Neural progenitor cell (in vitro differentiated cells): ENCODE measurements at regions not wholly inside any gene's neighbourhood (a gene's known extent, or its start where the extent isn't known, plus 50 kb on each side); places are given as distances from the start of the nearest gene placed in this dataset.

ENCODE experiments used
- DNase-seq: peaks from one replicate; pipeline ENCODE4 v3.0.0-alpha.2; 2016; ENCODE audit warnings: low spot score
- H2AFZ ChIP-seq: fragments of 200-600 bp; sonication (generic); replicated peaks from 2 replicates; pipeline ENCODE4 v1.6.1; 2016; ENCODE audit warnings: antibody characterized with exemption
- H3F3A ChIP-seq: fragments of 200-600 bp; sonication (generic); 2 replicates; pipeline ENCODE4 v1.6.1; 2016; ENCODE audit warnings: antibody characterized with exemption, low read depth
- H3K27ac ChIP-seq: fragments of 200-600 bp; sonication (generic); 2 replicates; pipeline ENCODE4 v1.5.1; 2016; ENCODE audit warnings: mild to moderate bottlenecking
- H3K27me3 ChIP-seq: fragments of 200-600 bp; sonication (generic); 2 replicates; pipeline ENCODE4 v1.6.1; 2016; ENCODE audit warnings: mild to moderate bottlenecking, moderate library complexity
- H3K36me3 ChIP-seq: fragments of 200-600 bp; sonication (generic); 2 replicates; pipeline ENCODE4 v1.5.1; 2016
- H3K4me1 ChIP-seq: fragments of 200-600 bp; sonication (generic); 2 replicates; pipeline ENCODE4 v1.6.1; 2016; ENCODE audit warnings: mixed run types
- H3K4me2 ChIP-seq: fragments of 200-600 bp; sonication (generic); 2 replicates; pipeline ENCODE4 v1.6.1; 2016
- H3K4me3 ChIP-seq: fragments of 200-600 bp; sonication (generic); 2 replicates; pipeline ENCODE4 v1.5.1; 2016
- H3K79me2 ChIP-seq: fragments of 200-600 bp; sonication (generic); 2 replicates; pipeline ENCODE4 v1.6.1; 2016; ENCODE audit warnings: low read depth
- H3K9ac ChIP-seq: fragments of 200-600 bp; sonication (generic); 2 replicates; pipeline ENCODE4 v1.6.1; 2016
- H3K9me3 ChIP-seq: fragments of 200-600 bp; sonication (generic); 2 replicates; pipeline ENCODE4 v1.5.1; 2016; ENCODE audit warnings: low read depth
- H4K20me1 ChIP-seq: fragments of 200-600 bp; sonication (generic); 2 replicates; pipeline ENCODE4 v1.6.1; 2016; ENCODE audit warnings: low read depth
- H3K27ac Mint-ChIP-seq: 3 replicates; pipeline ENCODE4 v1.8.0; 2021; ENCODE audit warnings: mixed read lengths
- H3K27me3 Mint-ChIP-seq: 2 replicates; pipeline ENCODE4 v1.8.0; 2022; ENCODE audit warnings: low read depth, mild to moderate bottlenecking, inconsistent platforms, moderate library complexity, mixed read lengths; ENCODE audit not compliant: insufficient read depth
- H3K36me3 Mint-ChIP-seq: 3 replicates; pipeline ENCODE4 v1.8.0; 2021; ENCODE audit warnings: mixed read lengths
- H3K4me1 Mint-ChIP-seq: 3 replicates; pipeline ENCODE4 v1.8.0; 2021; ENCODE audit warnings: mixed read lengths
- H3K4me3 Mint-ChIP-seq: 3 replicates; pipeline ENCODE4 v1.8.0; 2021; ENCODE audit warnings: mild to moderate bottlenecking, moderate library complexity, mixed read lengths
- H3K9me3 Mint-ChIP-seq: 3 replicates; pipeline ENCODE4 v1.8.0; 2020; ENCODE audit warnings: mixed read lengths
- EZH2 ChIP-seq: fragments of 200-600 bp; sonication (generic); IDR thresholded peaks from 2 replicates; pipeline ENCODE4 v1.6.1; 2017; ENCODE audit warnings: antibody characterized with exemption, mild to moderate bottlenecking, moderate library complexity
- EZH2phosphoT487 ChIP-seq: fragments of 200-600 bp; sonication (generic); IDR thresholded peaks from 2 replicates; pipeline ENCODE4 v1.6.1; 2017; ENCODE audit warnings: antibody characterized with exemption
- TF ChIP-seq, protein P1 (sequence below): fragments of 200-600 bp; sonication (generic); IDR thresholded peaks from 2 replicates; pipeline ENCODE4 v1.5.1; 2017; ENCODE audit warnings: antibody characterized with exemption, mild to moderate bottlenecking

DNA sequence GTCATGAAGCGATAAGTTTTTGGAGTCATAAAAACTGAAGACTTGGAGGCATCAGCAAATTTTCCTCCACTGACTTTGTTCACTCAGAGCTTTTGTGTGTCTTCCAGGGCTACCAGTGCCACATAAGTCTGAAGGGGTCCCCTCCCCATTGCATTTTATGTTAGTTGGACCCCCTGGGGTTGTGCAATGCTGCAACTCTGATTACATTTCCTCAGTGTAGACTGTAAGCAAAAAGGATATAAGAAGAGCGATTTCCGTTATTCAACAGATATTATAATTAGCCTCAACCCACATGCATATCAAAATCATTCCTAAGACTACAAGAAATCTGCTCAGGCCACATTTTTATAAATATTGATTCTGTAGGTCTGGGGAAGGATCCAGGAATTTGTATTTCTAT is 324.0 kb downstream of the TDRD3 start:
- no peaks in the 10 kb centered on the region for H3K36me3 ChIP-seq
- H3K4me3 ChIP-seq = no peak overlapping the region
- H3K27me3 ChIP-seq = no peaks in the 10 kb centered on the region
- H3K9me3 ChIP-seq = no peaks in the 10 kb centered on the region
- H3K79me2 ChIP-seq = no peaks in the 10 kb centered on the region
- no peaks in the 10 kb centered on the region for H4K20me1 ChIP-seq
- Mint-ChIP-seq H3K4me3 (no peak overlapping the region), H3K36me3 (no peaks in the 10 kb centered on the region), H3K4me1 (peaks cover 2% of the 10 kb centered on the region), H3K27me3 (peaks cover 2% of the 10 kb centered on the region), H3K27ac (no peak overlapping the region), H3K9me3 (no peaks in the 10 kb centered on the region)
- no peak for DNase-seq
- H3K4me1 ChIP-seq = no peaks in the 10 kb centered on the region
- H2AFZ ChIP-seq = no peak overlapping the region
- no peak overlapping the region for H3K27ac ChIP-seq
- no peaks in the 10 kb centered on the region for H3F3A ChIP-seq
- no peak overlapping the region for H3K4me2 ChIP-seq
- no peak for TF ChIP-seq EZH2phosphoT487
- no peak overlapping the region for H3K9ac ChIP-seq

DNA sequence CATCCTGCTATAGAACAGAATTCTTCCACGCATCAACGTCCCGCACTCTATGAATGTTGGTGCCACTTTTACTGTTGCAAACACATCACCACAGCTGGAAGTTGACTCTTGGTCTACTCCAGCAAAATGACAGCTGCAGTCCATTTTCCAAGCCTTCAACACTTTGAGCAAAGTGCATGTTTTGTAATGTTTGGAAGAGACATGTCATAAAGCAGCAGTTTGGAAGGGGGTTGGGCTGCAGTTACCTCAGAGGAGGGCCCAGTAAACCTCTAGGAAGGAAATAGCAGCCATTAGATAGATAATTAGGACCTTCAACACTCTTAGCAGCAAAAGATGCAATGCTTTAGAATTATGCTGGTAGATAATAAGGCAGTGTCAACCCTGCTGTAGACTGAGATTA is 323.6 kb downstream of the TDRD3 start:
- Mint-ChIP-seq H3K4me1 (peaks cover 2% of the 10 kb centered on the region), H3K9me3 (no peaks in the 10 kb centered on the region), H3K4me3 (no peak overlapping the region), H3K36me3 (no peaks in the 10 kb centered on the region), H3K27ac (no peak overlapping the region), H3K27me3 (peaks cover 2% of the 10 kb centered on the region)
- Histone ChIP-seq H3K4me1 (no peaks in the 10 kb centered on the region), H3K4me3 (no peak overlapping the region), H3K27me3 (no peaks in the 10 kb centered on the region), H3F3A (no peaks in the 10 kb centered on the region), H3K27ac (no peak overlapping the region), H3K4me2 (no peak overlapping the region), H4K20me1 (no peaks in the 10 kb centered on the region), H3K79me2 (no peaks in the 10 kb centered on the region), H3K36me3 (no peaks in the 10 kb centered on the region), H3K9me3 (no peaks in the 10 kb centered on the region), H3K9ac (no peak overlapping the region), H2AFZ (no peak overlapping the region)
- DNase-seq = no peak
- no peak for TF ChIP-seq EZH2phosphoT487
- TF ChIP-seq, protein P1, sequence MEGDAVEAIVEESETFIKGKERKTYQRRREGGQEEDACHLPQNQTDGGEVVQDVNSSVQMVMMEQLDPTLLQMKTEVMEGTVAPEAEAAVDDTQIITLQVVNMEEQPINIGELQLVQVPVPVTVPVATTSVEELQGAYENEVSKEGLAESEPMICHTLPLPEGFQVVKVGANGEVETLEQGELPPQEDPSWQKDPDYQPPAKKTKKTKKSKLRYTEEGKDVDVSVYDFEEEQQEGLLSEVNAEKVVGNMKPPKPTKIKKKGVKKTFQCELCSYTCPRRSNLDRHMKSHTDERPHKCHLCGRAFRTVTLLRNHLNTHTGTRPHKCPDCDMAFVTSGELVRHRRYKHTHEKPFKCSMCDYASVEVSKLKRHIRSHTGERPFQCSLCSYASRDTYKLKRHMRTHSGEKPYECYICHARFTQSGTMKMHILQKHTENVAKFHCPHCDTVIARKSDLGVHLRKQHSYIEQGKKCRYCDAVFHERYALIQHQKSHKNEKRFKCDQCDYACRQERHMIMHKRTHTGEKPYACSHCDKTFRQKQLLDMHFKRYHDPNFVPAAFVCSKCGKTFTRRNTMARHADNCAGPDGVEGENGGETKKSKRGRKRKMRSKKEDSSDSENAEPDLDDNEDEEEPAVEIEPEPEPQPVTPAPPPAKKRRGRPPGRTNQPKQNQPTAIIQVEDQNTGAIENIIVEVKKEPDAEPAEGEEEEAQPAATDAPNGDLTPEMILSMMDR = no peak
- TF ChIP-seq EZH2 = no peak

DNA sequence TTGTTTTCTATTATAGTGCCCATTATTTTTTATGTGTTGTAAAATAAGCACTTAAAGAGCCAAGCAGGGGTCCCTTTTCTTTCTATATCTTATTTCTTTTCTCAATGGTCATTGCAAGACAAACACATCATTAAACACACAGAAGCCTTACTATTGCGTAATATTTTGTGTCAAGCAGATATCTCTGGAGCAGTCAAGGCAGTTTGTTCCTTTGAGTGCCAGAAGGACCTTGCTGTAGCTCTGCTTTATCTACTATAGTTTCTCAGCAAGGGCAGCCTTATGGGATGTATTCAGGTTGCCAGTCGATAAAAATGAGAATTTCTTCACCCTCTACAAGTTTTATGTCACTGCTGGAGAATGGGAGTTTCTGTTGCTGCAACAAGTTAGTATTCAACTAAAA is 319.3 kb downstream of the TDRD3 start:
- Histone ChIP-seq H3K36me3 (no peaks in the 10 kb centered on the region), H3K4me2 (no peak overlapping the region), H3K27ac (no peak overlapping the region), H3K27me3 (no peaks in the 10 kb centered on the region), H3K79me2 (no peaks in the 10 kb centered on the region), H3K9ac (no peak overlapping the region), H3F3A (no peaks in the 10 kb centered on the region), H3K9me3 (no peaks in the 10 kb centered on the region), H3K4me1 (no peaks in the 10 kb centered on the region), H4K20me1 (no peaks in the 10 kb centered on the region), H3K4me3 (no peak overlapping the region), H2AFZ (no peak overlapping the region)
- TF ChIP-seq EZH2phosphoT487 = no peak
- TF ChIP-seq, protein P1 = no peak
- no peak for TF ChIP-seq EZH2
- DNase-seq = no peak
- H3K27me3 Mint-ChIP-seq = peaks cover 4% of the 10 kb centered on the region
- H3K36me3 Mint-ChIP-seq = no peaks in the 10 kb centered on the region
- H3K4me3 Mint-ChIP-seq = no peak overlapping the region
- H3K27ac Mint-ChIP-seq = no peak overlapping the region
- H3K4me1 Mint-ChIP-seq = peaks cover 2% of the 10 kb centered on the region
- no peaks in the 10 kb centered on the region for H3K9me3 Mint-ChIP-seq

DNA sequence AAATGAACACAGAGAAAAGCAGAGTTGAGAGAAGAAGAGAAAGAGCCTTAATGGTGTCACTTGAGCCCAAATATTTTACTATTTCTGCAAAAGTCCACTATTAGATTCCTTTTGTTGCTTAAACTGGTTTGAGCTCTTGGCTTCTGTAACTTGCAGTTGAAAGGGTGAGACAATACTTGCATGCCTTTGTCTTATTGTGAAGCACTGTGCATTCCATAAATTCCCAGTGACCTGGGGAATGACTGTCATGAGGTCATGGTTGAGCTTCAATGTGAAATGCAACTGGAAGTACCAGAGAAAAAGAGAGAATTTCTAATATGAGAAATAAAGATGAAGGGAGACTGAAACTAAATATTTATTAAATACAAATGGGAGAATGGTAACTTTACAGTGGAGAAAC is 310.9 kb downstream of the TDRD3 start:
- no peaks in the 10 kb centered on the region for H3K36me3 ChIP-seq
- peaks cover 2% of the 10 kb centered on the region for H3K4me1 Mint-ChIP-seq
- no peak overlapping the region for H3K4me3 ChIP-seq
- H3F3A ChIP-seq = no peaks in the 10 kb centered on the region
- H2AFZ ChIP-seq = no peak overlapping the region
- peaks cover 6% of the 10 kb centered on the region for H3K9me3 Mint-ChIP-seq
- no peaks in the 10 kb centered on the region for H3K9me3 ChIP-seq
- no peaks in the 10 kb centered on the region for H3K79me2 ChIP-seq
- no peak overlapping the region for H3K27ac Mint-ChIP-seq
- no peak overlapping the region for H3K27ac ChIP-seq
- H3K4me1 ChIP-seq = no peaks in the 10 kb centered on the region
- no peak overlapping the region for H3K4me2 ChIP-seq
- H3K27me3 ChIP-seq = no peaks in the 10 kb centered on the region
- H3K4me3 Mint-ChIP-seq = no peak overlapping the region
- no peaks in the 10 kb centered on the region for H4K20me1 ChIP-seq
- no peak for DNase-seq
- TF ChIP-seq, protein P1 = no peak
- TF ChIP-seq EZH2phosphoT487 (no peak), EZH2 (no peak)
- H3K27me3 Mint-ChIP-seq = peaks cover 2% of the 10 kb centered on the region
- H3K36me3 Mint-ChIP-seq = no peaks in the 10 kb centered on the region
- H3K9ac ChIP-seq = no peak overlapping the region
